BJ (cell line): ENCODE measurements at regions not wholly inside any gene's neighbourhood (a gene's known extent, or its start where the extent isn't known, plus 50 kb on each side); places are given as distances from the start of the nearest gene placed in this dataset.

ENCODE experiments used
- CTCF ChIA-PET: fragments of 350-600 bp; formaldehyde crosslinking; extraction: SDS; loops from one replicate; lab custom pipeline; 2021; ENCODE audit warnings: antibody characterized with exemption, inconsistent platforms; lab: Yijun Ruan, JAX
- POLR2A ChIA-PET: fragments of 300-600 bp; sonication (Branson Sonifier 250); formaldehyde crosslinking; extraction: SDS; loops from one replicate; lab custom pipeline; 2021; ENCODE audit warnings: antibody characterized with exemption; lab: Charles Lee
- DNase-seq: peaks from one replicate; pipeline ENCODE4 v3.0.0-alpha.2; 2011; ENCODE audit warnings: low read depth
- H3K27me3 ChIP-seq: 2 replicates; pipeline ENCODE4 v1.6.0; 2011; ENCODE audit warnings: low read length; ENCODE audit not compliant: control insufficient read depth, insufficient read depth
- H3K36me3 ChIP-seq: 2 replicates; pipeline ENCODE4 v1.5.1; 2011; ENCODE audit warnings: low read length; ENCODE audit not compliant: control insufficient read depth, insufficient read depth
- H3K4me3 ChIP-seq: 2 replicates; pipeline ENCODE4 v1.5.1; 2011; ENCODE audit warnings: low read depth, mild to moderate bottlenecking, control low read depth, low read length
- TF ChIP-seq, protein P1 (sequence below): IDR thresholded peaks from 2 replicates; pipeline ENCODE4 v1.5.1; 2011; ENCODE audit warnings: low read depth, mild to moderate bottlenecking, control low read depth, inconsistent platforms, low read length, moderate library complexity; ENCODE audit not compliant: insufficient read depth

- TF ChIP-seq, protein P1, sequence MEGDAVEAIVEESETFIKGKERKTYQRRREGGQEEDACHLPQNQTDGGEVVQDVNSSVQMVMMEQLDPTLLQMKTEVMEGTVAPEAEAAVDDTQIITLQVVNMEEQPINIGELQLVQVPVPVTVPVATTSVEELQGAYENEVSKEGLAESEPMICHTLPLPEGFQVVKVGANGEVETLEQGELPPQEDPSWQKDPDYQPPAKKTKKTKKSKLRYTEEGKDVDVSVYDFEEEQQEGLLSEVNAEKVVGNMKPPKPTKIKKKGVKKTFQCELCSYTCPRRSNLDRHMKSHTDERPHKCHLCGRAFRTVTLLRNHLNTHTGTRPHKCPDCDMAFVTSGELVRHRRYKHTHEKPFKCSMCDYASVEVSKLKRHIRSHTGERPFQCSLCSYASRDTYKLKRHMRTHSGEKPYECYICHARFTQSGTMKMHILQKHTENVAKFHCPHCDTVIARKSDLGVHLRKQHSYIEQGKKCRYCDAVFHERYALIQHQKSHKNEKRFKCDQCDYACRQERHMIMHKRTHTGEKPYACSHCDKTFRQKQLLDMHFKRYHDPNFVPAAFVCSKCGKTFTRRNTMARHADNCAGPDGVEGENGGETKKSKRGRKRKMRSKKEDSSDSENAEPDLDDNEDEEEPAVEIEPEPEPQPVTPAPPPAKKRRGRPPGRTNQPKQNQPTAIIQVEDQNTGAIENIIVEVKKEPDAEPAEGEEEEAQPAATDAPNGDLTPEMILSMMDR, result no peak
- CTCF ChIA-PET, result no interaction called here
- no peaks in the 10 kb centered on the region for H3K27me3 ChIP-seq
- no peaks in the 10 kb centered on the region for H3K36me3 ChIP-seq
- POLR2A ChIA-PET, result no interaction called here
- no peak for DNase-seq
- no peak overlapping the region for H3K4me3 ChIP-seq
These were observed 382.9 kb upstream of the NPVF start for GRCh38 chr7:25611196-25611595.

DNA sequence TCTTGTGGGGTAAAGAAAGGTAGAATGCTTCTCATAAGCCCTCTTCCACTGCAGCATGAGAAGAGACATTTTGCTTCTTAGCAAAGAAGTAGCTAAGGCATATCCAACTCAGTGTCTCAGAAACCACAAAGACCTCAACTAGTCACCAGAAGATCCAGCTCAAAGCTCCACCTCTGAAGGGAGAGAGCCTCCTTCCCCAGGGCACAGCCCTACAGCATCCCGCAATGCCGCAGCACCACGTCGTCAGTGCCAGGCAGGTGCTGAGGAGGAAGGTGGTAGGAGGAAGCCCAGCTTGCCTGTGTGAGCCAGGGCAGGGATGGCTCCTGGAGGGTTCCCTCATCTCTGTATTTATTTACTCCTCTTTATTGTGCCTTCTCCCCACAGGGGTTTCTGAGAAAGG, 385.6 kb upstream of the NPVF start:
- Histone ChIP-seq H3K27me3 (no peaks in the 10 kb centered on the region), H3K36me3 (no peaks in the 10 kb centered on the region), H3K4me3 (no peak overlapping the region)
- TF ChIP-seq, protein P1, result no peak
- ChIA-PET CTCF (interaction anchor here (0.8 kb wide), 1 partner anchor 241 kb away, joined by 3 read pairs; no protein-coding TSS in a partner anchor), POLR2A (no interaction called here)
- DNase-seq, result no peak

DNA sequence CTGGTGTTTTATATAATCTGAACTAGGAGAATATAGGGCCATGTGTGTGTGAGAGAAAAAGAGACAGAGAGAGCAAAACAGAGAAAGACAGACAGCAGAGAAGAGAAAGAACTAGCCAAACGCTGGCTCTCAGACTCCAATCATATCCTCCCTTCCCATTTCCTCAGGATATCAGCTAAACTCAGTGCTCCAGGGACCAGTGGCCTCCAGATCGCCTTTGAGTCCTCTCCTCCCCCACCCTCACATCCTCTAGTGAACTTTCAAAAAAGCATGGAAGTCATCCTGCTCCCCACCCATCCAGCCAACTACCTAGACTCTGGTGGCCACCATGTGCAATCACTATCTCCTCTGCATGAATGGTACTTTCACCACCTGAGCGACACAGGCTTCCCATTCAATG, 386.1 kb upstream of the NPVF start:
- no peak overlapping the region for H3K4me3 ChIP-seq
- TF ChIP-seq, protein P1, result no peak
- ChIA-PET CTCF (interaction anchor here (0.8 kb wide), 1 partner anchor 240 kb away, joined by 3 read pairs; no protein-coding TSS in a partner anchor), POLR2A (no interaction called here)
- no peaks in the 10 kb centered on the region for H3K36me3 ChIP-seq
- H3K27me3 ChIP-seq, result no peaks in the 10 kb centered on the region
- DNase-seq, result no peak

DNA sequence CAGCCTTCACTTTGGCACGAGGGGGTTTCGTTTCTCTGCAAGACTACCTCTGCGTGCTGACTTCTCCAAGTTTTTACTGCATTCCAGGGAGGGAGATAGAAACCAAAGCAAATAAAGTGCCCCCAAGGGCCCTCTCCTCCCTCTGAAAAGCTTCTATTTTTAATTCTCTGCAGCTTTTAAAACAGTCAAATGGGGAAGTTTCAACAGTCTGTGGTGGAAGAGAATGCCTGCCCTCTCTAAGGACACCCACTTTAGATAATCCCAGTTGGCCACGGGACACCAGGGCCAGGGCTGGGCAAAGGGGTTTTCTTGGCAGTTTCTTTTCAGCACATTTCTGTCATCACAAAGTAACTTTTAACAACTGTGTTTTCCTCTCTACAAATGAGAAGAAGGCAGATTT, 386.7 kb upstream of the NPVF start:
- Histone ChIP-seq H3K36me3 (no peaks in the 10 kb centered on the region), H3K27me3 (no peaks in the 10 kb centered on the region), H3K4me3 (no peak overlapping the region)
- TF ChIP-seq, protein P1, result no peak
- DNase-seq, result no peak
- ChIA-PET POLR2A (no interaction called here), CTCF (no interaction called here)

DNA sequence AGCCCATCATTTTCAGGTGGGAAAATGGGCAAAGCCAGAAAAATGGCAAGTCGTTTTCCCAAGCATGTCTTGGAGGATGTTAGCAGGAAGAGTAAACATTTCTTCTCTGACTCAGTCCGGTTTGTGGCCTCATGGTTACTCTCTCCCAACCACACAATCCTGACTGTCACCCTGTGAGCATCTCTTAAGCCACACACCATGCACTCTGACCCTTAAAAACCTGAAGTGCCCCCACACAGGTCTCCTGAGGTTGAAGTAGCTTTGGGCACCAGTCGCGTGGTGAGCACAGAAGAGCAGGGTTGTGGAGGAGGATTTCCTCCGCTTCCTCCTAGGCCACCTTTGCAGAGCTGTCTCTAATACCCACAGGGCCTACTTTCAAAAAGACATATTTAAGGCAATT, 387.3 kb upstream of the NPVF start:
- H3K36me3 ChIP-seq, result no peaks in the 10 kb centered on the region
- ChIA-PET CTCF (no interaction called here), POLR2A (no interaction called here)
- DNase-seq, result no peak
- no peak overlapping the region for H3K4me3 ChIP-seq
- no peaks in the 10 kb centered on the region for H3K27me3 ChIP-seq
- TF ChIP-seq, protein P1, result no peak
